Osteoblast (primary cell): ENCODE measurements at regions not wholly inside any gene's neighbourhood (a gene's known extent, or its start where the extent isn't known, plus 50 kb on each side); places are given as distances from the start of the nearest gene placed in this dataset.

Experiments
- DNase-seq: peaks from one replicate; pipeline ENCODE4 v3.0.0; 2011; ENCODE audit warnings: low spot score, mixed read lengths; ENCODE audit not compliant: insufficient read length; ENCODE audit errors: missing footprints
- H2AFZ ChIP-seq: 2 replicates; pipeline ENCODE4 v1.6.0; 2011; ENCODE audit warnings: mild to moderate bottlenecking, low read length
- H3K27ac ChIP-seq: 2 replicates; pipeline ENCODE4 v1.5.1; 2011; ENCODE audit warnings: mild to moderate bottlenecking, low read depth, low read length, moderate library complexity
- H3K27me3 ChIP-seq: 2 replicates; pipeline ENCODE4 v1.6.0; 2012; ENCODE audit warnings: mild to moderate bottlenecking, control low read depth, inconsistent platforms, low read length, moderate library complexity; ENCODE audit not compliant: insufficient read depth
- H3K36me3 ChIP-seq: 2 replicates; pipeline ENCODE4 v1.5.1; 2011; ENCODE audit warnings: mild to moderate bottlenecking, low read length, control low read depth, moderate library complexity; ENCODE audit not compliant: insufficient read depth
- H3K4me1 ChIP-seq: 2 replicates; pipeline ENCODE4 v1.5.1; 2011; ENCODE audit warnings: mild to moderate bottlenecking, low read length, control low read depth, moderate library complexity; ENCODE audit not compliant: insufficient read depth
- H3K4me2 ChIP-seq: 2 replicates; pipeline ENCODE4 v1.6.0; 2011; ENCODE audit warnings: mild to moderate bottlenecking, low read length; ENCODE audit not compliant: insufficient read depth
- H3K4me3 ChIP-seq: fragments of 200-600 bp; sonication (generic); 3 replicates; pipeline ENCODE4 v1.5.1; 2012; ENCODE audit warnings: mild to moderate bottlenecking, low read length, inconsistent platforms; ENCODE audit not compliant: insufficient read depth
- H3K79me2 ChIP-seq: 2 replicates; pipeline ENCODE4 v1.6.0; 2012; ENCODE audit warnings: mild to moderate bottlenecking, low read length, control low read depth, inconsistent platforms; ENCODE audit not compliant: insufficient read depth
- H3K9me3 ChIP-seq: 2 replicates; pipeline ENCODE4 v1.5.1; 2011; ENCODE audit warnings: low read depth, low read length, control low read depth
- H4K20me1 ChIP-seq: 2 replicates; pipeline ENCODE4 v1.6.0; 2012; ENCODE audit warnings: mild to moderate bottlenecking, low read length, control low read depth; ENCODE audit not compliant: insufficient read depth
- TF ChIP-seq, protein P1 (sequence below): IDR thresholded peaks from 2 replicates; pipeline ENCODE4 v1.5.1; 2011; ENCODE audit warnings: mild to moderate bottlenecking, low read depth, low read length, moderate library complexity; ENCODE audit errors: extremely low read depth

DNA sequence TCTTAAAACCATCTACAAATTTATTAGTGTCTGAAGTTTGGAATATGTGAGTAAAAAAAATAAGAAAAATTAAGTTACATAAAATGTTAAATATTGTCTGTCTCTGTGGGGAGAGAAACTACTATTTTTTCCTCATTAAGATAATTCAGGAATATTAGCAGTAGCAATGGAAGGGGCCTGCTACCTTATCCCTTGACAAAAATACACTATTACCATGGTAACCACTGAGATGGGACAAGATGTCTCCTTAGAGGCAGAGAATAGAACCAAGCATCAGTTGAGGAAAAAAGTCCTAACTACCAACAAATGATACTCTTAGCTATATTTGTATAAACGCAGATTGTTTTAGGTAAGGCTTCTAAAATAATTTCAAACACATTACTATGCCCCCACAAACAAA lies 150.7 kb upstream of the LSM8 start:
- no peak for DNase-seq
- no peaks in the 10 kb centered on the region for H3K4me1 ChIP-seq
- TF ChIP-seq, protein P1, sequence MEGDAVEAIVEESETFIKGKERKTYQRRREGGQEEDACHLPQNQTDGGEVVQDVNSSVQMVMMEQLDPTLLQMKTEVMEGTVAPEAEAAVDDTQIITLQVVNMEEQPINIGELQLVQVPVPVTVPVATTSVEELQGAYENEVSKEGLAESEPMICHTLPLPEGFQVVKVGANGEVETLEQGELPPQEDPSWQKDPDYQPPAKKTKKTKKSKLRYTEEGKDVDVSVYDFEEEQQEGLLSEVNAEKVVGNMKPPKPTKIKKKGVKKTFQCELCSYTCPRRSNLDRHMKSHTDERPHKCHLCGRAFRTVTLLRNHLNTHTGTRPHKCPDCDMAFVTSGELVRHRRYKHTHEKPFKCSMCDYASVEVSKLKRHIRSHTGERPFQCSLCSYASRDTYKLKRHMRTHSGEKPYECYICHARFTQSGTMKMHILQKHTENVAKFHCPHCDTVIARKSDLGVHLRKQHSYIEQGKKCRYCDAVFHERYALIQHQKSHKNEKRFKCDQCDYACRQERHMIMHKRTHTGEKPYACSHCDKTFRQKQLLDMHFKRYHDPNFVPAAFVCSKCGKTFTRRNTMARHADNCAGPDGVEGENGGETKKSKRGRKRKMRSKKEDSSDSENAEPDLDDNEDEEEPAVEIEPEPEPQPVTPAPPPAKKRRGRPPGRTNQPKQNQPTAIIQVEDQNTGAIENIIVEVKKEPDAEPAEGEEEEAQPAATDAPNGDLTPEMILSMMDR: no peak
- no peak overlapping the region for H3K27ac ChIP-seq
- no peak overlapping the region for H2AFZ ChIP-seq
- H3K36me3 ChIP-seq: no peaks in the 10 kb centered on the region
- no peaks in the 10 kb centered on the region for H3K79me2 ChIP-seq
- H4K20me1 ChIP-seq: no peaks in the 10 kb centered on the region
- no peaks in the 10 kb centered on the region for H3K9me3 ChIP-seq
- no peaks in the 10 kb centered on the region for H3K27me3 ChIP-seq
- H3K4me3 ChIP-seq: no peak overlapping the region
- H3K4me2 ChIP-seq: no peak overlapping the region

DNA sequence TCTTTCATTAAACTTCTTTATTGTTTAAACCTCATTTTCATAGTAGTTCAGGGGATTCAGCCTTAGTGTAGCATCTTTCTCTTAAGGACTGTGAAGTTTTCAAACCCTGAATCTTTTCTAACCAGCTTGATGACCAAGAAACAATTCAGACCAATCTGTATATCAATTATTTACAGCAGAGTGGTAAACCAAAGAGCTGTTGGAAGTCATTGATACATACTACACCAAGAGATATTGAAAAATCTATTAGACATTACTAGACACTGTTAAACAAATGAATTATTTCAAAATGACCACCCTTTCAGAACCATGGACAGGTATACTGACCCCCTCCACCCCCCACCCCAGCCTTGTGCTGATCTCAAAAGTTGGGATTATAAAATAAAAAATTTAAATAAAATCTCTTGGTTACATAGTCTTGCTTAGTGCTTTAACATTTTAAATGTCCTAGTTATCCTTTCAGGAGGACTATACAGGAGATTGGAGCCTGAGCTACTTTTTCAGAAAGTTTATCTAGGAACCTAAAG lies 143.9 kb upstream of the LSM8 start:
- TF ChIP-seq, protein P1: no peak
- Histone ChIP-seq H3K4me3 (no peak overlapping the region), H3K27ac (no peak overlapping the region), H3K36me3 (no peaks in the 10 kb centered on the region), H3K4me2 (no peak overlapping the region), H2AFZ (no peak overlapping the region), H3K9me3 (no peaks in the 10 kb centered on the region), H4K20me1 (no peaks in the 10 kb centered on the region), H3K27me3 (no peaks in the 10 kb centered on the region), H3K4me1 (no peaks in the 10 kb centered on the region), H3K79me2 (no peaks in the 10 kb centered on the region)
- no peak for DNase-seq

DNA sequence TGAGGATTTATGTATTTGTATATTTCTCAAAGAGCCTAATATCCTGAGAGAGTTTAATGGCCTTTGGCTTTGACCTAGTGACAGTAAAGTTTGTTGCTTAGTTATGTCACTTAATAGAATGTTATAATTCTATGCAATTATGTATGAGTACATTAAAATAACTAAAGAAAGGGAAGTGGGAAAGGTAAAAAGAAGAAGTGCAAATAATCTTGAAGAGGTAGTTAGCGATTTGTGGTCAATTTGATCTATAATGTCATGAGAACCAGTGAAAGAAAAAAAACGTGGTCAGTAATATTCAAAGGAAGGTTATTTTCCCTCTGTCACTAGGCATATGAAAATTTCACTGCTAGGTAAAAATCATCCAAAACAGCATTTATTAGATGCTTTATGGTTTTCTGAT lies 143.4 kb upstream of the LSM8 start:
- no peak overlapping the region for H2AFZ ChIP-seq
- no peaks in the 10 kb centered on the region for H3K4me1 ChIP-seq
- H3K79me2 ChIP-seq: no peaks in the 10 kb centered on the region
- no peaks in the 10 kb centered on the region for H3K36me3 ChIP-seq
- H3K9me3 ChIP-seq: no peaks in the 10 kb centered on the region
- DNase-seq: no peak
- H3K27me3 ChIP-seq: no peaks in the 10 kb centered on the region
- TF ChIP-seq, protein P1: no peak
- no peak overlapping the region for H3K27ac ChIP-seq
- no peak overlapping the region for H3K4me3 ChIP-seq
- no peak overlapping the region for H3K4me2 ChIP-seq
- no peaks in the 10 kb centered on the region for H4K20me1 ChIP-seq

DNA sequence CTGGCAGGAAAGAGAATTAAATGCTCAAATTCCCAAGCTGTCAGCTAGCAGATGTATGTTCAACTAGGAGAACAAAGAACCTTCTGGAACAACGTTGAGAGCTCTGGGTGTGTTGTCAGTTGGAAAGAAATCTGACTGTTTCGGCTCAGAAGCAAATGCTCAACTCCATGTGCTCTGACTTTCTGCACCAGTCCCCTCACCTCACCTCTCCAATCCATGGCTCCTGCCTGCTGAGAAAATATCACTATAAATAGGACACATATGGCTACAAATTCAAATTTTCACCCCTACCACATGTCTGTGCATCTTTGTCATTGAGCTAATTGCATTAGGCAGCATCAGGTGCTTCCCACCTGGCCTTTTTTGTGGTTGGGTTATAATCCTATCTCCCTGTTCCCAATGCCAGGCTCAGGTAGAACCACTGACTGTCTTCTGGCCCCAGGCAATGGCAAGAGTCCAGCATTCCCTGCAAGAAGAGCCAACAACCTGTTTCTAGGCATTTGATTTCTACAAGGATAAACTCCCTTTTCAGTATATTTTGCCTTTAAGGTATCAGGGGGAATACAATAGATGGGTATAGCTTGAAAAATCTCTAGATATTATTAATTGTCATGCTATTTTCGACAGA lies 142.6 kb upstream of the LSM8 start:
- Histone ChIP-seq H2AFZ (no peak overlapping the region), H3K4me3 (no peak overlapping the region), H3K27ac (no peak overlapping the region), H3K36me3 (no peaks in the 10 kb centered on the region), H3K4me2 (no peak overlapping the region), H3K4me1 (no peaks in the 10 kb centered on the region), H3K9me3 (no peaks in the 10 kb centered on the region), H3K79me2 (no peaks in the 10 kb centered on the region), H3K27me3 (no peaks in the 10 kb centered on the region), H4K20me1 (no peaks in the 10 kb centered on the region)
- no peak for DNase-seq
- TF ChIP-seq, protein P1: no peak
